Prostate gland (tissue), 2 donors: ENCODE measurements at regions not wholly inside any gene's neighbourhood (a gene's known extent, or its start where the extent isn't known, plus 50 kb on each side); places are given as distances from the start of the nearest gene placed in this dataset.

Source experiments
- POLR2A ChIP-seq: fragments of 450-650 bp; IDR thresholded peaks from one replicate; pipeline ENCODE4 v1.6.1; 2016; ENCODE audit warnings: antibody characterized with exemption, mild to moderate bottlenecking
- POLR2AphosphoS5 ChIP-seq: sonication (generic); formaldehyde crosslinking; IDR thresholded peaks from one replicate; pipeline ENCODE4 v1.6.1; 2017; ENCODE audit warnings: antibody characterized with exemption
- TF ChIP-seq, protein P1 (sequence below), 4 experiments: fragments of 200-600 bp in 2 of 4; fragments of 450-650 bp in 2 of 4; sonication (generic) in 2 of 4; IDR thresholded peaks; 1 replicate in 3 of 4; 2 replicates in 1 of 4; pipeline ENCODE4 v1.5.1; 2016 to 2019; ENCODE audit warnings: antibody characterized with exemption in 4 of 4, mild to moderate bottlenecking in 2 of 4, moderate library complexity in 2 of 4

DNA sequence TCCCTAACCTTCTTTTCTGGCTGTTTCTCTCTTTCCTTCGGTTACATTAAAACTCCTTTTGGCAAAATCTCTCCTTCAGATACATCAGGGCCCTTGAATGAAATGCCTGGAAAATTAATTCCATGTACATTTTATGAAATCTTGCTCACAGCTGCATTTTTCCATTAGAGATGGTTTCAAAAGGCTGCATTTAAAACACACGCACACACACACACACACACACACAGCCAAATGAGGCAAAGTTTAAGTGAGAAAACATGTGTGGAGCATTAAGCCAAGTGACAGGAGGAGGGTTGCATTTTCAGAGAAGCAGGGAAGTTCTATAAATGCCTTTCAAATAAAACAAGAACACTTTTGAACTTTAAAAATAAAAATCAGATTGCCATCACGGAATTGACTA, 216.4 kb downstream of the LRIG3 start:
- TF ChIP-seq POLR2AphosphoS5 (no peak), POLR2A (no peak)
- TF ChIP-seq, protein P1, sequence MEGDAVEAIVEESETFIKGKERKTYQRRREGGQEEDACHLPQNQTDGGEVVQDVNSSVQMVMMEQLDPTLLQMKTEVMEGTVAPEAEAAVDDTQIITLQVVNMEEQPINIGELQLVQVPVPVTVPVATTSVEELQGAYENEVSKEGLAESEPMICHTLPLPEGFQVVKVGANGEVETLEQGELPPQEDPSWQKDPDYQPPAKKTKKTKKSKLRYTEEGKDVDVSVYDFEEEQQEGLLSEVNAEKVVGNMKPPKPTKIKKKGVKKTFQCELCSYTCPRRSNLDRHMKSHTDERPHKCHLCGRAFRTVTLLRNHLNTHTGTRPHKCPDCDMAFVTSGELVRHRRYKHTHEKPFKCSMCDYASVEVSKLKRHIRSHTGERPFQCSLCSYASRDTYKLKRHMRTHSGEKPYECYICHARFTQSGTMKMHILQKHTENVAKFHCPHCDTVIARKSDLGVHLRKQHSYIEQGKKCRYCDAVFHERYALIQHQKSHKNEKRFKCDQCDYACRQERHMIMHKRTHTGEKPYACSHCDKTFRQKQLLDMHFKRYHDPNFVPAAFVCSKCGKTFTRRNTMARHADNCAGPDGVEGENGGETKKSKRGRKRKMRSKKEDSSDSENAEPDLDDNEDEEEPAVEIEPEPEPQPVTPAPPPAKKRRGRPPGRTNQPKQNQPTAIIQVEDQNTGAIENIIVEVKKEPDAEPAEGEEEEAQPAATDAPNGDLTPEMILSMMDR (IDR thresholded peaks at IDR 0.05), result no peak
